ENCODE measurements at regions not wholly inside any gene's neighbourhood (a gene's known extent, or its start where the extent isn't known, plus 50 kb on each side); places are given as distances from the start of the nearest gene placed in this dataset.
"Not testable (repeated sequence)": the region's sequence is repeated elsewhere in the genome, so short reads cannot be mapped to it uniquely, and the experiment has no call there.

DNA sequence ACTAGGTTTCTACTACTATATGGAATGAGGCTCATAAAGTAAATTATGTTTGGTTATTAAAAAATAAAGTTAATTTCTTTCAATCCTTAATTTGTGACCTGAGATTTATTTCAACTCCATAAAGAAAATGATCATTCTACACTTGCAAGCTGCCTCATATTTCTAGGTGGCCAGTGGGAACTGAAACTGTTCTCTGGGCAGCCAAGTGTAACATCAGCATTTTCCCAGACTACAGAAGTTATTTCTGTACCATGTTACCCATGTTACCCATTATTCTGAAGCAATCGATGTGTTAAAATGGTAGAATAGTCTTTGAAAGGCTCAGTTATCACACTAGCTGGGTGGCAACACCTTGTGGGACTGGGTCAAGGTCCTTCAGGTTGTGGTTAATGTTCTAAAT is 139.3 kb upstream of the FBXO11 start:
- no peak for TF ChIP-seq ISL1 (CRISPR knock-in tag; IDR thresholded peaks at IDR 0.05)
- no peak for TF ChIP-seq TOX (CRISPR knock-in tag; IDR thresholded peaks at IDR 0.05; ENCODE audit: borderline replicate concordance)
- no peak for TF ChIP-seq BACH2 (CRISPR knock-in tag; IDR thresholded peaks at IDR 0.05; ENCODE audit: borderline replicate concordance)
- TF ChIP-seq ZNF70 (CRISPR knock-in tag; IDR thresholded peaks at IDR 0.05): no peak
- TF ChIP-seq, protein P1, sequence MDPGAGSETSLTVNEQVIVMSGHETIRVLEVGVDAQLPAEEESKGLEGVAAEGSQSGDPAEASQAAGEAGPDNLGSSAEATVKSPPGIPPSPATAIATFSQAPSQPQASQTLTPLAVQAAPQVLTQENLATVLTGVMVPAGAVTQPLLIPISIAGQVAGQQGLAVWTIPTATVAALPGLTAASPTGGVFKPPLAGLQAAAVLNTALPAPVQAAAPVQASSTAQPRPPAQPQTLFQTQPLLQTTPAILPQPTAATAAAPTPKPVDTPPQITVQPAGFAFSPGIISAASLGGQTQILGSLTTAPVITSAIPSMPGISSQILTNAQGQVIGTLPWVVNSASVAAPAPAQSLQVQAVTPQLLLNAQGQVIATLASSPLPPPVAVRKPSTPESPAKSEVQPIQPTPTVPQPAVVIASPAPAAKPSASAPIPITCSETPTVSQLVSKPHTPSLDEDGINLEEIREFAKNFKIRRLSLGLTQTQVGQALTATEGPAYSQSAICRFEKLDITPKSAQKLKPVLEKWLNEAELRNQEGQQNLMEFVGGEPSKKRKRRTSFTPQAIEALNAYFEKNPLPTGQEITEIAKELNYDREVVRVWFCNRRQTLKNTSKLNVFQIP (CRISPR knock-in tag; IDR thresholded peaks at IDR 0.05; ENCODE audit: borderline replicate concordance, low read depth): no peak
- no peak for TF ChIP-seq ESRRG (CRISPR knock-in tag; IDR thresholded peaks at IDR 0.05)
- no peak for TF ChIP-seq TCF4 (CRISPR knock-in tag; IDR thresholded peaks at IDR 0.05; ENCODE audit: borderline replicate concordance)
- TF ChIP-seq, protein P2, sequence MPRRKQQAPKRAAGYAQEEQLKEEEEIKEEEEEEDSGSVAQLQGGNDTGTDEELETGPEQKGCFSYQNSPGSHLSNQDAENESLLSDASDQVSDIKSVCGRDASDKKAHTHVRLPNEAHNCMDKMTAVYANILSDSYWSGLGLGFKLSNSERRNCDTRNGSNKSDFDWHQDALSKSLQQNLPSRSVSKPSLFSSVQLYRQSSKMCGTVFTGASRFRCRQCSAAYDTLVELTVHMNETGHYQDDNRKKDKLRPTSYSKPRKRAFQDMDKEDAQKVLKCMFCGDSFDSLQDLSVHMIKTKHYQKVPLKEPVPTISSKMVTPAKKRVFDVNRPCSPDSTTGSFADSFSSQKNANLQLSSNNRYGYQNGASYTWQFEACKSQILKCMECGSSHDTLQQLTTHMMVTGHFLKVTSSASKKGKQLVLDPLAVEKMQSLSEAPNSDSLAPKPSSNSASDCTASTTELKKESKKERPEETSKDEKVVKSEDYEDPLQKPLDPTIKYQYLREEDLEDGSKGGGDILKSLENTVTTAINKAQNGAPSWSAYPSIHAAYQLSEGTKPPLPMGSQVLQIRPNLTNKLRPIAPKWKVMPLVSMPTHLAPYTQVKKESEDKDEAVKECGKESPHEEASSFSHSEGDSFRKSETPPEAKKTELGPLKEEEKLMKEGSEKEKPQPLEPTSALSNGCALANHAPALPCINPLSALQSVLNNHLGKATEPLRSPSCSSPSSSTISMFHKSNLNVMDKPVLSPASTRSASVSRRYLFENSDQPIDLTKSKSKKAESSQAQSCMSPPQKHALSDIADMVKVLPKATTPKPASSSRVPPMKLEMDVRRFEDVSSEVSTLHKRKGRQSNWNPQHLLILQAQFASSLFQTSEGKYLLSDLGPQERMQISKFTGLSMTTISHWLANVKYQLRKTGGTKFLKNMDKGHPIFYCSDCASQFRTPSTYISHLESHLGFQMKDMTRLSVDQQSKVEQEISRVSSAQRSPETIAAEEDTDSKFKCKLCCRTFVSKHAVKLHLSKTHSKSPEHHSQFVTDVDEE (CRISPR knock-in tag; IDR thresholded peaks at IDR 0.05): no peak
- TF ChIP-seq ZNF8 (CRISPR knock-in tag; IDR thresholded peaks at IDR 0.05): no peak
- no peak for ATAC-seq

DNA sequence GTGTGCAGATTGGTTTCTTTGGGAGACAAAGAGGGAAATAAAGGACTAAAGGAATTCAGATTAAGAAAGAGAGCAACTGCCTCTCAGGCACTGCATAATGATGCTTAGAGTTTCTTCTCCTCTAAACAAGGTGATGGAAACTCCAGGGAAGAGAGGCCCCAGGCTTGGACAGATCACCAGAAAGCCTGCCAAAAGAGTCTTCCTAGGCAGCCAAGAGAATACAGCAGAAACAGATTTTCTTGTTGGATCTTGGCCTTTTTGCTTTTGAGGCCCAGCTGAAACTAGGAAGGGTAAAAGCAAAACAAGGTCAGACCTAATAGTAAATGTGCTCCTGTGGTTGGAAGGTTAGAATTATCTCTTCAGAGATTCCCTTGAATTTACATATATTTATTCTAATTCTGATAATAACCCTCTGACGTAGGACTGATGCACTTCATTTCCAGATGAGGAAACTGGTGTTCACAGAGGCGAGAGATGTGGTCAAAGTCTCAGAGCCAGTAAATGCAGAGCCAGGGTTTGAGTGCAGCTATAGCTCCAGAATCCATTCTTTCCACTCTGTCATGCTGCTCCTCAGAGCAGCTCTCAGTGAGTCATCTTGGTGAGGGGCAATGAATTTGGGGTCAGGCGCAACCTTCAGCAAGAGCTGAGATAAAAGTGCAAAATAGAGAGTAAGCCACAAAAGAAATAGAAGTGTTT is 142.3 kb upstream of the FBXO11 start:
- no peak for ATAC-seq
- TF ChIP-seq CSDC2 (CRISPR knock-in tag; IDR thresholded peaks at IDR 0.05): no peak
- TF ChIP-seq SNAI2 (CRISPR knock-in tag; IDR thresholded peaks at IDR 0.05): no peak
- TF ChIP-seq TOX (CRISPR knock-in tag; IDR thresholded peaks at IDR 0.05; ENCODE audit: borderline replicate concordance): no peak
- TF ChIP-seq, protein P3, sequence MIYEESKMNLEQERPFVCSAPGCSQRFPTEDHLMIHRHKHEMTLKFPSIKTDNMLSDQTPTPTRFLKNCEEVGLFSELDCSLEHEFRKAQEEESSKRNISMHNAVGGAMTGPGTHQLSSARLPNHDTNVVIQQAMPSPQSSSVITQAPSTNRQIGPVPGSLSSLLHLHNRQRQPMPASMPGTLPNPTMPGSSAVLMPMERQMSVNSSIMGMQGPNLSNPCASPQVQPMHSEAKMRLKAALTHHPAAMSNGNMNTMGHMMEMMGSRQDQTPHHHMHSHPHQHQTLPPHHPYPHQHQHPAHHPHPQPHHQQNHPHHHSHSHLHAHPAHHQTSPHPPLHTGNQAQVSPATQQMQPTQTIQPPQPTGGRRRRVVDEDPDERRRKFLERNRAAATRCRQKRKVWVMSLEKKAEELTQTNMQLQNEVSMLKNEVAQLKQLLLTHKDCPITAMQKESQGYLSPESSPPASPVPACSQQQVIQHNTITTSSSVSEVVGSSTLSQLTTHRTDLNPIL (CRISPR knock-in tag; IDR thresholded peaks at IDR 0.05; ENCODE audit: low read depth): no peak
- no peak for TF ChIP-seq GLIS3 (CRISPR knock-in tag; IDR thresholded peaks at IDR 0.05)
- TF ChIP-seq ZFP30 (CRISPR knock-in tag; IDR thresholded peaks at IDR 0.05): no peak

DNA sequence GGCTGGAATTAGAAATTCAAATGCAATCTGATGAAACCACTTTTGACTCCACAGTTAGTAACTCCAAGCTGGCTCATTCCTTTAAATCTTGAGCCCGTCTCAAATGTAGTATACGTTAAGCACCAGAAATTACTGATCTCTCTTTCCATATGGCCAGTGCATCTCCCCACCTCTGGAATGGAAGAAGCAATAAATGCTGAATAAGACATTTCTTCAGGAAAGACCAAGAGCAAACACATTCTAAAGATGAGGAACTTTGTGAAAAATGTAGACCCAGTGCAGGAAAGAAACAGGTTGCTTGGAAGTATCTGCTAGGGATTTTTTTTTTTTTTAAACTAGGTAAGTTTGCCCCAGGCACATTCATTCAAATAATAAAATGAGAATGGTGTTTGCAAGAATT is 143.1 kb upstream of the FBXO11 start:
- TF ChIP-seq ZNF70 (CRISPR knock-in tag; IDR thresholded peaks at IDR 0.05) (no peak), ISL1 (CRISPR knock-in tag; IDR thresholded peaks at IDR 0.05) (no peak), TCF4 (CRISPR knock-in tag; IDR thresholded peaks at IDR 0.05; ENCODE audit: borderline replicate concordance) (no peak), ZNF565 (CRISPR knock-in tag; conservative IDR thresholded peaks at IDR 0.05; ENCODE audit: low read depth) (no peak), BACH2 (CRISPR knock-in tag; IDR thresholded peaks at IDR 0.05; ENCODE audit: borderline replicate concordance) (no peak), GLIS3 (CRISPR knock-in tag; IDR thresholded peaks at IDR 0.05) (no peak), ARNTL (CRISPR knock-in tag; IDR thresholded peaks at IDR 0.05; ENCODE audit: borderline replicate concordance, low read depth) (no peak), ESRRG (CRISPR knock-in tag; IDR thresholded peaks at IDR 0.05) (no peak), ZC3H10 (CRISPR knock-in tag; IDR thresholded peaks at IDR 0.05) (no peak), ZNF8 (CRISPR knock-in tag; IDR thresholded peaks at IDR 0.05) (no peak), SNAI2 (CRISPR knock-in tag; IDR thresholded peaks at IDR 0.05) (no peak), CSDC2 (CRISPR knock-in tag; IDR thresholded peaks at IDR 0.05) (no peak), PPARA (CRISPR knock-in tag; IDR thresholded peaks at IDR 0.05; ENCODE audit: borderline replicate concordance) (no peak)
- no peak for ATAC-seq

DNA sequence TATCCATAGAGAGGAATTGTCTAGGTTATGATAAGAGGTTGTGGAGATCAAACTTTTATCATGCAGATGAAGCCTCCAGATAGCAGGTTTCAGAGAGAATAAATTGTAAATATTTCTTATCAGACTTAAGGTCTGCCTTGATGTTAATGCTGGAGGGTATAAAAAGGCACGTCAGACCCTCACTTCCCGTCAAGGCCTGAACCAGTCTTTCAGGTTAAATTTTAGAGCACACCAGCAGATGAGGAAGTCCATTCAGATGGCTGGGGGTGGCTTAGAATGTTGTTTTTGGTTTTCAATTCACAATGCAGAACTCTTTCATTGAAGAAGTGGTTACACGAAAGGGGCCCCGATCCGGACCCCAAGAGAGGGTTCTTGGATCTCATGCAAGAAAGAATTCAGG is 144.4 kb upstream of the FBXO11 start:
- TF ChIP-seq BACH2 (CRISPR knock-in tag; IDR thresholded peaks at IDR 0.05; ENCODE audit: borderline replicate concordance) (no peak), ISL1 (CRISPR knock-in tag; IDR thresholded peaks at IDR 0.05) (no peak), TCF4 (CRISPR knock-in tag; IDR thresholded peaks at IDR 0.05; ENCODE audit: borderline replicate concordance) (no peak), GLIS3 (CRISPR knock-in tag; IDR thresholded peaks at IDR 0.05) (no peak), TOX (CRISPR knock-in tag; IDR thresholded peaks at IDR 0.05; ENCODE audit: borderline replicate concordance) (no peak), OSR1 (CRISPR knock-in tag; IDR thresholded peaks at IDR 0.05) (no peak), PPARA (CRISPR knock-in tag; IDR thresholded peaks at IDR 0.05; ENCODE audit: borderline replicate concordance) (no peak)
- ATAC-seq: no peak

DNA sequence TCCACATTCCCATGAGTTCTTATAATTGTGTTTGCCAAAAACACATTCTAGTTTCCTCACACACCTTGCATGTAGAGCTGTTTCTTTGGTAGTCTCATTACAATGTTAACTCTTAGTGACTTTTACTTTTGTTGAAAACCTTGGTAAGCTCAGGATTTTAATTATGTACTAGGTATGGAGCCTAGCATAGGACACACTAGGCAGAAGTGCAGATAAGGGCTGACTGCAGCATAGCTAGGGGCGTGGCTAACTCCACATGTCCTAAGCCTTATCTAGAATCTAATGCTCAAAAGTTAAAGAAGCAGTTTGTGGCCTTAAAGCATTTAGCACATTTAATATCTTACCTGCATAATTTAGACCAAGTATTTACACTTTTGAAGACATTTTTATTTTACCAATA is 153.7 kb upstream of the FBXO11 start:
- TF ChIP-seq ZC3H10 (CRISPR knock-in tag; IDR thresholded peaks at IDR 0.05) (no peak), TCF4 (CRISPR knock-in tag; IDR thresholded peaks at IDR 0.05; ENCODE audit: borderline replicate concordance) (no peak), ESRRG (CRISPR knock-in tag; IDR thresholded peaks at IDR 0.05) (no peak), GLIS3 (CRISPR knock-in tag; IDR thresholded peaks at IDR 0.05) (no peak), OSR1 (CRISPR knock-in tag; IDR thresholded peaks at IDR 0.05) (no peak)
- TF ChIP-seq, protein P1 (CRISPR knock-in tag; IDR thresholded peaks at IDR 0.05; ENCODE audit: borderline replicate concordance, low read depth): no peak
- ATAC-seq: no peak

DNA sequence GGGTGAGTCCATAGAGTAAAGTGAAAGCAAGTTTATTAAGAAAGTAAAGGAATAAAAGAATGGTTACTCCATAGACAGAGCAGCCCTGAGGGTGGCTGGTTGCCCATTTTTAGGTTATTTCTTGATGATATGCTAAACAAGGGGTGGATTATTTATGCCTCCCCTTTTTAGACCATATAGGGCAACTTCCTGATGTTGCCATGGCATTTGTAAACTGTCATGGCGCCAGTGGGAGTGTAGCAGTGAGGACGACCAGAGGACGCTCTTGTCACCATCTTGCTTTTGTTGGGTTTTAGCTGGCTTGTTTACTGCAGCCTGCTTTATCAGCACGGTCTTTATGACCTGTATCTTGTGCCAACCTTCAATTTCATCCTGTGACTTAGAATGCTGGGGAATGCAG is 155.4 kb upstream of the FBXO11 start:
- not testable (repeated sequence) for ATAC-seq
